GM23248 (cell line): ENCODE measurements at regions not wholly inside any gene's neighbourhood (a gene's known extent, or its start where the extent isn't known, plus 50 kb on each side); places are given as distances from the start of the nearest gene placed in this dataset.

Experiments used
- EZH2 ChIP-seq: fragments of 200-600 bp; sonication (generic); IDR thresholded peaks from 2 replicates; pipeline ENCODE4 v1.6.1; 2018; ENCODE audit warnings: antibody characterized with exemption, mild to moderate bottlenecking; ENCODE audit not compliant: insufficient read depth, poor library complexity, severe bottlenecking
- EZH2phosphoT487 ChIP-seq: fragments of 200-600 bp; sonication (generic); IDR thresholded peaks from 2 replicates; pipeline ENCODE4 v1.6.1; 2018; ENCODE audit warnings: antibody characterized with exemption, moderate library complexity, mild to moderate bottlenecking, low read depth; ENCODE audit not compliant: insufficient read depth

GRCh38 chr3:11909726-11910125 lies 63.0 kb upstream of the TAMM41 start:
- TF ChIP-seq EZH2 (no peak), EZH2phosphoT487 (no peak)
